NCI-H1105 (cell line): ENCODE measurements at regions not wholly inside any gene's neighbourhood (a gene's known extent, or its start where the extent isn't known, plus 50 kb on each side); places are given as distances from the start of the nearest gene placed in this dataset.

ENCODE experiments used
- DNase-seq: peaks from one replicate; lab custom pipeline; 2025; lab: John Stamatoyannopoulos, UW

DNA sequence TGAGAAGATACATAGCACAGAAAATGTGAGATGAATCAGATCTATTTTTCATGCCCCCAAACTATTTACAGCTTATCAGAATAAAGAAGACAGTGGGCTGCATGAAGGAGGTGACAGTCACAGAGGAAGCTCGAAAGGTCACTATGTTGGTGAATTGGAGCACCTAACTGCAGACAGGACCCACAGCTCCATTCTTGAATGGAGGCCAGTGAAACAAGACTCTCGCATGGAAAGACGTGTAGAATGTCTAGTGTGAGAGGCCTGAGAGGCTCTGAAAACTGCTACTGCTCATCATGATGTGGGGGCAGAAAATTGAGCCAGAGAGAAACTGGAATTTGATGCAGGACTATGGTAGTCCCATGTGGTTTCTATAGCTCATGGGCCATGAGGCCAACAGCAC lies 60.3 kb upstream of the CCDC190 start:
- no peak for DNase-seq

DNA sequence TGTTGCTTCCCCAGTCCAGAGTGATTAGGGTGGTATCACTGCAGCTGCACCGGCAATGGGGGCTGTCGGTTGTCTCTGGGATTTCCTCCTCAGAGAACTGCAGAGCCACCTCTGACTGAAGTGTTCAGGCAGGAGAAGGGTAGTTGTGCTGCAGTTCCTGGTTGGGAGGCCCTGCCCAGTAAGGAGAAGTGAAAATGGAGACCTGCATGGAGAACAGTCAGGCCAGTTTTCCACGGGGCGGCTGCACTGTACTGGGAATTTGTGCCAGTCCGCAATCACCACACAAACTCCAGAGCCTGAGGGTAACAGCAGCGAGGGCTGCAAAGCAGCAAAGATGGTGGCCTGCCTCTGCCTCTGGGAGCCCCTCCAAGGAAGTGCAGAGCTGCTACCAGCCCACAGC lies 58.1 kb upstream of the CCDC190 start:
- no peak for DNase-seq

DNA sequence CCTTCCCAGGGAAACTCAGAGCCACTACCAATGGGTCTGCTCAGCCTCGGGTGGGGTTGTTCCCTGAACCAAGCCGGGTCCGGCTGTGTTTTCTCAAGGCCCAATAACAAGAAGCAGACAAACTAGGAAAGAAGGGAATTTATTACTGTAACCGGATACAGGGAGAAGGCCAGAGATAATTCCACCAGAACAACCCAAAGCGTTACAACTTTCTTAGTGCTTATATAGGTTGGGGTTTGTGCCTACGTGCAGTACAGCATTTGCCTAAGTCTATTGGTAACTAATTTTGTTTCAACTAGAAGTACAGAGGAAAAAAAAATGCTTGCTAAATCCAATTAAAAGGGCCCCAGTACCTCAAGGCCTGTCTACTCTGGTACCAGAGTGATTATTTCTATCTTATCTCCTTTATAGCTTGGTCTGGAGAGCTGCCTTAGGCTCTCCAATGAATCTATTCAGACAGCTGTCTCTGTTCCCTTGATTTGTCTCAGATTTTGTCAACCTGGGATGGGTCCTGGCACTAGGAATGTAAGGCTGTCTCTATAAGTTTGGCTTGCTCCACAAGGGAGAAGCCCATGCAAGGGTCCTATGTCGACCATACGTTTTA lies 57.3 kb upstream of the CCDC190 start:
- DNase-seq: no peak

DNA sequence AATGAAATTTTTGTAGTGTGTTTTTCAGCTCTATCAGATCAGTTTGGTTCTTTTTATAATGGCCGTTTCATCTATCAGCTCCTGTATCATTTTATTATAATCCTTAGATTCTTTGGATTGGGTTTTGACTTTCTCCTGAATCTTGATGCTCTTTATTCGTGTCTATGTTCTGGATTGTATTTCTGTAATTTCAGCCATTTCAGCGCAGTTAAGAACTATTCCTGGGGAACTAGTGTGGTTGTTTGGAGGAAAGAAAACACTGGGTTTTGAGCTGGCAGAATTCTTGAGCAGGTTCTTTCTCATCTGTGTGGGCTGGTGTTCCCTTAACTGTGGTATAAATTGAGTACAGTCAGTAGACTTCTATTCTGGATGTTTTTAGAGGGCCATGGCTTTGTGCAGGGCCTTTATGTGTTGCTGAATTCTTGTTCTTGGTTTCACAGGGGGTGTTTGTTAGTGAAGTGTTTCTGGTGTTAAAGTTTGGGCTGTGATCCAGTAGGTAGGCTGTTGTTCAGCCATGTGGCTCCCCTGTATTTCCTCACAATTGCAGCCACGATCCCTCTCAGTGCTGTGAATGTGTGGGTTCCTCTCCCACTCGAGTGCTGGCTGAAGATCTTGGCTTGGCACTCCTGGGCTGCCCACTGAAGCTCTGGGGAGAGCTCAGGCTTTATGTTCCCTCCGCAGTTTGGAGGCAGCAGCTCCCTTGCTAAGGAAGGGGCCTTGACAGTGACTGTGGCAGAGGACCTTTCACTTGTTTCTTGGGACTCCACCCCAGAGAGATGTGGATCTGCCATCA lies 56.0 kb upstream of the CCDC190 start:
- no peak for DNase-seq

DNA sequence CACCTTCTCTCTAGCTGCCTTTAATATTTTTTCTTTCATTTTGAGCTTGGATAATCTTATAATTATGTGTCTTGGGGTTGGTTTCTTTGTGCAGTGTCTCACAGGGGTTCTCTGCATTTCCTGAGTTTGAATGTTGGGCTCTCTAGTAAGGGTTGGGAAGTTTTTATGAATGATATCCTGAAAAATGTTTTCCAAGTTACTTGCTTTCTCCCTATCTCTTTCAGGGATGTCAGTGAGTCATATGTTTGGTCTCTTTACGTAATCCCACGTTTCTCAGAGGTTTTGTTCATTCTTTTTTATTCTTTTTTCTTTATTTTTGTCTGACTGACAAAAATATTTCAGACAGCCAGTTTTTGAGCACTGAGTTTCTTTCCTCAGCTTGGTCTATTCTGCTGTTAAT lies 55.4 kb upstream of the CCDC190 start:
- DNase-seq: no peak

DNA sequence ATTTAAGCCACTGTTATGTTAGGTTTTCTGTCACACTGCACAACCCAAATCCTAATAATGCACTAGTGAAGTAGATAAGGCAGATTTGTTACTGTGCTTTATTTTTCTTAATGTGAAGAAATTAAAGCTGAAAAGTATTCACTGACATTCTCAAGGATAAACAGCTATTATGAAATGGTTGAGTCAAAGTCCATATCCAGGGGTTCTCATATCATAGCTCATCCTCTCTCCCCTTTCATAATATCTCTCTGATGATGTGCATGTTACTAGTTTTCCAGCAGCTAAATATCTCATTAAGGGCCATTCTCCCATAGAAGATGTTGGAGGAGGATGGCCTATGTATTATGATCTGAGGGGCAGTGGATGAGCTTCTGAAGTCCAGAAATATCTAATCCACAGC lies 53.6 kb upstream of the CCDC190 start:
- no peak for DNase-seq

DNA sequence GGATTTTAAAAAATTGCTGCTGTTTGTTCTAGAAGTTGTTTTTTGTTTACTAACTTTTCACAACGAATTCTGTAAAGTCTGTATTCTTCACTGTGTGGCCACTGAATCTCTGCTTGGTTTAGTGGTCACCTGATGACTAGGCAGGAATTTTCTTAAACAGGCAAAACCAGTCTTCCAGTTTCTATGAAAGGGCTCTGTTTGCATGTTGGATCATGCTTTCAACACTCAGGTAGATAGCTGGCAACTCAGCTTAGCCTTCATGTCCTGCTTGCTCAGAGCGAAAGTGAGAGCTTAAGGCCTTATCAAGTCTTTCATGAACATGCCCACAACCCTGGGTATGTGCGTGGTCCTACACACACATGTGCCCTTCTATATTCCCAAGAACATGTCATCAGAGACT lies 52.4 kb upstream of the CCDC190 start:
- no peak for DNase-seq

DNA sequence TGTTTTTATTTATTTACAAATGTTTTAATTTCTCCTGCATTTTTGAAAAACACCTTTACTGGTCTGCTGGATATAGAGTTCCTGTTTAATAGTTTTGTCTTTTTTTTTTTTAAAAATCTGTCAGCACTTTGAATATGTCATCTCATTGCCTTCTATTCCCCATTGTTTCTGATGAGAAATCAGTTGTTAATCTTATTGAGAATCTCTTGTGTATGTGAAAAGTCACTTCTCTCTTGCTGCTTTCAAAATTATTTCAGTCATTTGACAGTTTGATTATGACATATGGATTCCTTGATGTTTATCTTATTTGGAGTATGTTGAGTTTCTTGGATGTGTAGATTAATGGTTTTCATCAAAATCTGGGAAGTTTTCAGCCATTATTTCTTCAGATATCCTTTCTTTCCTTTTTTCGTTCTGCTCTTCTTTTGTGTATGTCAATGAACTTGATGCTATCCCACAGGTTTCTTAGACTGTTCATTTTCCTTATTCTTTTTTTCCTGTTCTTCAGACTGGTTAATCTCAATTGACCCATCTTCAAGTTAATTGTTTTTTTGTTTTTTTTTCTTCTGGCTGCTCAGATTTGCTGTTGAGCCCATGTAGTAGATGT lies 51.2 kb upstream of the CCDC190 start:
- DNase-seq: no peak
